ENCODE measurements at regions not wholly inside any gene's neighbourhood (a gene's known extent, or its start where the extent isn't known, plus 50 kb on each side); places are given as distances from the start of the nearest gene placed in this dataset.

GRCh38 chr13:111904701-111905608 is 162.0 kb upstream of the SOX1 start:
- TF ChIP-seq CTCF (IDR thresholded peaks at IDR 0.05) = no peak
- H3K4me1 ChIP-seq (ENCODE audit: low read depth) = no peaks in the 10 kb centered on the region
- H3K36me3 ChIP-seq (ENCODE audit: low read depth) = no peaks in the 10 kb centered on the region
- H3K4me3 ChIP-seq = no peak overlapping the region
- intact Hi-C loops (cut with DNase I, micrococcal nuclease) = no loop called here
- DNase-seq (no peak), ATAC-seq (no peak)
- H3K9me3 ChIP-seq = no peaks in the 10 kb centered on the region

- TF ChIP-seq CTCF (IDR thresholded peaks at IDR 0.05) = no peak
- Histone ChIP-seq H3K4me3 (no peak overlapping the region), H3K36me3 (ENCODE audit: low read depth) (no peaks in the 10 kb centered on the region), H3K9me3 (no peaks in the 10 kb centered on the region), H3K4me1 (ENCODE audit: low read depth) (no peaks in the 10 kb centered on the region)
- intact Hi-C loops (cut with DNase I, micrococcal nuclease) = no loop called here
- ATAC-seq = no peak
- DNase-seq = no peak
Observed at GRCh38 chr13:111905609-111905945, 161.4 kb upstream of the SOX1 start.

GRCh38 chr13:111906306-111906705 is 160.6 kb upstream of the SOX1 start:
- Histone ChIP-seq H3K36me3 (ENCODE audit: low read depth) (no peaks in the 10 kb centered on the region), H3K4me1 (ENCODE audit: low read depth) (no peaks in the 10 kb centered on the region), H3K4me3 (no peak overlapping the region), H3K9me3 (no peaks in the 10 kb centered on the region)
- intact Hi-C loops (cut with DNase I, micrococcal nuclease) = no loop called here
- ATAC-seq (no peak), DNase-seq (no peak)
- no peak for TF ChIP-seq CTCF (IDR thresholded peaks at IDR 0.05)

- DNase-seq (no peak), ATAC-seq (no peak)
- H3K9me3 ChIP-seq = no peaks in the 10 kb centered on the region
- intact Hi-C loops (cut with DNase I, micrococcal nuclease) = no loop called here
- H3K4me1 ChIP-seq (ENCODE audit: low read depth) = no peaks in the 10 kb centered on the region
- no peak overlapping the region for H3K4me3 ChIP-seq
- no peak for TF ChIP-seq CTCF (IDR thresholded peaks at IDR 0.05)
- no peaks in the 10 kb centered on the region for H3K36me3 ChIP-seq (ENCODE audit: low read depth)
Observed at GRCh38 chr13:111906816-111907215, 160.1 kb upstream of the SOX1 start.

- H3K9me3 ChIP-seq = no peaks in the 10 kb centered on the region
- H3K4me3 ChIP-seq = no peak overlapping the region
- DNase-seq = no peak
- intact Hi-C loops (cut with DNase I, micrococcal nuclease) = no loop called here
- H3K36me3 ChIP-seq (ENCODE audit: low read depth) = no peaks in the 10 kb centered on the region
- no peaks in the 10 kb centered on the region for H3K4me1 ChIP-seq (ENCODE audit: low read depth)
- ATAC-seq = no peak
- no peak for TF ChIP-seq CTCF (IDR thresholded peaks at IDR 0.05)
Observed at GRCh38 chr13:111907341-111907880, 159.5 kb upstream of the SOX1 start.
